Lower leg skin (tissue), 3 donors: ENCODE measurements at regions not wholly inside any gene's neighbourhood (a gene's known extent, or its start where the extent isn't known, plus 50 kb on each side); places are given as distances from the start of the nearest gene placed in this dataset.

Experiments
- POLR2A ChIP-seq, 2 donors: fragments of 450-650 bp; IDR thresholded peaks; one replicate each; pipeline ENCODE4 v1.6.1; 2016 to 2017; ENCODE audit warnings: antibody characterized with exemption in 2 of 2, mild to moderate bottlenecking in 1 of 2, moderate library complexity in 1 of 2
- TF ChIP-seq, protein P1 (sequence below), 3 donors: fragments of 450-650 bp; IDR thresholded peaks; one replicate each; pipeline ENCODE4 v1.5.1; 2016; ENCODE audit warnings: antibody characterized with exemption in 3 of 3, mild to moderate bottlenecking in 3 of 3, moderate library complexity in 2 of 3

GRCh38 chr1:194277927-194278326, 1091.5 kb upstream of the B3GALT2 start:
- TF ChIP-seq, protein P1, sequence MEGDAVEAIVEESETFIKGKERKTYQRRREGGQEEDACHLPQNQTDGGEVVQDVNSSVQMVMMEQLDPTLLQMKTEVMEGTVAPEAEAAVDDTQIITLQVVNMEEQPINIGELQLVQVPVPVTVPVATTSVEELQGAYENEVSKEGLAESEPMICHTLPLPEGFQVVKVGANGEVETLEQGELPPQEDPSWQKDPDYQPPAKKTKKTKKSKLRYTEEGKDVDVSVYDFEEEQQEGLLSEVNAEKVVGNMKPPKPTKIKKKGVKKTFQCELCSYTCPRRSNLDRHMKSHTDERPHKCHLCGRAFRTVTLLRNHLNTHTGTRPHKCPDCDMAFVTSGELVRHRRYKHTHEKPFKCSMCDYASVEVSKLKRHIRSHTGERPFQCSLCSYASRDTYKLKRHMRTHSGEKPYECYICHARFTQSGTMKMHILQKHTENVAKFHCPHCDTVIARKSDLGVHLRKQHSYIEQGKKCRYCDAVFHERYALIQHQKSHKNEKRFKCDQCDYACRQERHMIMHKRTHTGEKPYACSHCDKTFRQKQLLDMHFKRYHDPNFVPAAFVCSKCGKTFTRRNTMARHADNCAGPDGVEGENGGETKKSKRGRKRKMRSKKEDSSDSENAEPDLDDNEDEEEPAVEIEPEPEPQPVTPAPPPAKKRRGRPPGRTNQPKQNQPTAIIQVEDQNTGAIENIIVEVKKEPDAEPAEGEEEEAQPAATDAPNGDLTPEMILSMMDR (IDR thresholded peaks at IDR 0.05) = no peak
- no peak for TF ChIP-seq POLR2A (IDR thresholded peaks at IDR 0.05)
